ENCODE measurements at regions not wholly inside any gene's neighbourhood (a gene's known extent, or its start where the extent isn't known, plus 50 kb on each side); places are given as distances from the start of the nearest gene placed in this dataset.

DNA sequence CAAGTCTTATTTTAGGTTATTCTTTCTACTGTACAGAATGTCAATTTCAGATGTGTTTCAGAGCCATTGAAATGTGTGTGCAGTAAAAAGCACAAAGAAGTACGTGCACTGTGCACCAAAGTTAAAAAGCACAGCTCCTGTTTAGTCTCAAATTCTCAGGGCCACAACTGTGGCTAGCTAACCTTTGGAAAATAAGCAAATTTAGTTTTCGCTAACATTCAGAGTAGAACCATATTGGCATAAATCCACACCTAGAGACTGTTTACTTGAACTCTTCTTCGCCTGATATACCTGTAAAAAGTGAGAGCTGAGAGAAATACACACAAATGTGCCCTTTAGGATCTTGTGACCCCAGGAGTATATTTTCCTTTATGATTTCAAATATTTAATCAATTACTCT lies 353.9 kb downstream of the TFEC start:
- TF ChIP-seq, protein P1, sequence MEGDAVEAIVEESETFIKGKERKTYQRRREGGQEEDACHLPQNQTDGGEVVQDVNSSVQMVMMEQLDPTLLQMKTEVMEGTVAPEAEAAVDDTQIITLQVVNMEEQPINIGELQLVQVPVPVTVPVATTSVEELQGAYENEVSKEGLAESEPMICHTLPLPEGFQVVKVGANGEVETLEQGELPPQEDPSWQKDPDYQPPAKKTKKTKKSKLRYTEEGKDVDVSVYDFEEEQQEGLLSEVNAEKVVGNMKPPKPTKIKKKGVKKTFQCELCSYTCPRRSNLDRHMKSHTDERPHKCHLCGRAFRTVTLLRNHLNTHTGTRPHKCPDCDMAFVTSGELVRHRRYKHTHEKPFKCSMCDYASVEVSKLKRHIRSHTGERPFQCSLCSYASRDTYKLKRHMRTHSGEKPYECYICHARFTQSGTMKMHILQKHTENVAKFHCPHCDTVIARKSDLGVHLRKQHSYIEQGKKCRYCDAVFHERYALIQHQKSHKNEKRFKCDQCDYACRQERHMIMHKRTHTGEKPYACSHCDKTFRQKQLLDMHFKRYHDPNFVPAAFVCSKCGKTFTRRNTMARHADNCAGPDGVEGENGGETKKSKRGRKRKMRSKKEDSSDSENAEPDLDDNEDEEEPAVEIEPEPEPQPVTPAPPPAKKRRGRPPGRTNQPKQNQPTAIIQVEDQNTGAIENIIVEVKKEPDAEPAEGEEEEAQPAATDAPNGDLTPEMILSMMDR (IDR thresholded peaks at IDR 0.05) = no peak
- no peak for TF ChIP-seq POLR2A (IDR thresholded peaks at IDR 0.05)

Data from ovary (tissue), 3 donors.